Skin of body (tissue), 1 donor: ENCODE measurements at regions not wholly inside any gene's neighbourhood (a gene's known extent, or its start where the extent isn't known, plus 50 kb on each side); places are given as distances from the start of the nearest gene placed in this dataset.
"Not testable (repeated sequence)": the region's sequence is repeated elsewhere in the genome, so short reads cannot be mapped to it uniquely, and the experiment has no call there.

Source experiments
- DNase-seq: peaks from one replicate; lab custom pipeline; 2025; lab: John Stamatoyannopoulos, UW

GRCh38 chr10:8173243-8173865, 118.9 kb downstream of the GATA3 start:
- DNase-seq: no peak

- no peak for DNase-seq
Measured at GRCh38 chr10:8173866-8174243, 119.4 kb downstream of the GATA3 start.

- no peak for DNase-seq
Measured at GRCh38 chr10:8174762-8175161, 120.3 kb downstream of the GATA3 start.

GRCh38 chr10:8177526-8177925, 123.0 kb downstream of the GATA3 start:
- DNase-seq: not testable (repeated sequence)

- DNase-seq: not testable (repeated sequence)
Measured at GRCh38 chr10:8179773-8180172, 125.3 kb downstream of the GATA3 start.

- no peak for DNase-seq
Measured at GRCh38 chr10:8180360-8181109, 126.0 kb downstream of the GATA3 start.

- no peak for DNase-seq
Measured at GRCh38 chr10:8181496-8182157, 127.1 kb downstream of the GATA3 start.

- DNase-seq: no peak
Measured at GRCh38 chr10:8182806-8183205, 128.3 kb downstream of the GATA3 start.

- no peak for DNase-seq
Measured at GRCh38 chr10:8183241-8183704, 128.8 kb downstream of the GATA3 start.

- DNase-seq: no peak
Measured at GRCh38 chr10:8187171-8187666, 132.7 kb downstream of the GATA3 start.

- no peak for DNase-seq
Measured at GRCh38 chr10:8189458-8189857, 135.0 kb downstream of the GATA3 start.

- no peak for DNase-seq
Measured at GRCh38 chr10:8192301-8192700, 137.8 kb downstream of the GATA3 start.

- no peak for DNase-seq
Measured at GRCh38 chr10:8193546-8193945, 139.1 kb downstream of the GATA3 start.

GRCh38 chr10:8194050-8194449, 139.6 kb downstream of the GATA3 start:
- DNase-seq: peak; percentile 4

GRCh38 chr10:8206882-8207281, 152.4 kb downstream of the GATA3 start:
- no peak for DNase-seq

GRCh38 chr10:8211631-8212030, 157.1 kb downstream of the GATA3 start:
- no peak for DNase-seq

GRCh38 chr10:8213735-8214134, 159.2 kb downstream of the GATA3 start:
- no peak for DNase-seq

- no peak for DNase-seq
Measured at GRCh38 chr10:8214587-8214986, 160.1 kb downstream of the GATA3 start.

GRCh38 chr10:8216893-8217292, 162.4 kb downstream of the GATA3 start:
- DNase-seq: no peak

- no peak for DNase-seq
Measured at GRCh38 chr10:8221451-8221850, 167.0 kb downstream of the GATA3 start.

- DNase-seq: no peak
Measured at GRCh38 chr10:8224591-8224990, 170.1 kb downstream of the GATA3 start.

- DNase-seq: no peak
Measured at GRCh38 chr10:8225187-8225586, 170.7 kb downstream of the GATA3 start.
